H9 (cell line): ENCODE measurements at regions not wholly inside any gene's neighbourhood (a gene's known extent, or its start where the extent isn't known, plus 50 kb on each side); places are given as distances from the start of the nearest gene placed in this dataset.

Experiments
- DNase-seq: peaks from one replicate; pipeline ENCODE4 v3.0.0-alpha.2; 2017
- H2AFZ ChIP-seq: one replicate; pipeline ENCODE4 v1.6.1; 2013; ENCODE audit warnings: mild to moderate bottlenecking, low read length, control low read depth, moderate library complexity
- H2AK5ac ChIP-seq: 2 replicates; pipeline ENCODE4 v1.6.1; 2013; ENCODE audit warnings: low read length, control low read depth, mixed read lengths; ENCODE audit not compliant: insufficient read length
- H2BK120ac ChIP-seq: one replicate; pipeline ENCODE4 v1.6.1; 2013; ENCODE audit warnings: low read depth, mild to moderate bottlenecking, low read length, control low read depth, inconsistent platforms; ENCODE audit not compliant: poor library complexity, severe bottlenecking
- H2BK12ac ChIP-seq: 2 replicates; pipeline ENCODE4 v1.6.1; 2013; ENCODE audit warnings: low read length, control low read depth, mixed read lengths, low read depth; ENCODE audit not compliant: insufficient read length
- H2BK15ac ChIP-seq: 2 replicates; pipeline ENCODE4 v1.6.1; 2013; ENCODE audit warnings: low read depth, low read length, control low read depth
- H2BK20ac ChIP-seq: one replicate; pipeline ENCODE4 v1.6.1; 2013; ENCODE audit warnings: low read depth, mild to moderate bottlenecking, low read length, control low read depth, inconsistent platforms; ENCODE audit not compliant: poor library complexity, severe bottlenecking
- H2BK5ac ChIP-seq: 2 replicates; pipeline ENCODE4 v1.6.1; 2013; ENCODE audit warnings: low read length, control low read depth, mixed read lengths; ENCODE audit not compliant: insufficient read length
- H3K14ac ChIP-seq: 2 replicates; pipeline ENCODE4 v1.6.1; 2013; ENCODE audit warnings: low read length, control low read depth; ENCODE audit not compliant: insufficient read depth
- H3K18ac ChIP-seq: 2 replicates; pipeline ENCODE4 v1.6.1; 2013; ENCODE audit warnings: low read depth, mild to moderate bottlenecking, mixed read lengths, low read length, control low read depth; ENCODE audit not compliant: insufficient read length
- H3K23ac ChIP-seq: 2 replicates; pipeline ENCODE4 v1.6.1; 2013; ENCODE audit warnings: low read length, control low read depth, mixed read lengths, low read depth; ENCODE audit not compliant: insufficient read length
- H3K23me2 ChIP-seq: 2 replicates; pipeline ENCODE4 v1.6.1; 2013; ENCODE audit warnings: low read depth, mild to moderate bottlenecking, mixed read lengths, low read length, control low read depth; ENCODE audit not compliant: insufficient read length, poor library complexity, severe bottlenecking
- H3K27ac ChIP-seq: 2 replicates; pipeline ENCODE4 v1.5.1; 2013; ENCODE audit warnings: low read length, control low read depth, mixed read lengths, low read depth; ENCODE audit not compliant: insufficient read length
- H3K27me3 ChIP-seq: 2 replicates; pipeline ENCODE4 v1.6.1; 2013; ENCODE audit warnings: low read length, control low read depth, inconsistent platforms; ENCODE audit not compliant: insufficient read depth
- H3K4ac ChIP-seq: 2 replicates; pipeline ENCODE4 v1.6.1; 2013; ENCODE audit warnings: low read depth, mild to moderate bottlenecking, control low read depth, inconsistent platforms, low read length, moderate library complexity
- H3K4me1 ChIP-seq: 2 replicates; pipeline ENCODE4 v1.6.1; 2013; ENCODE audit warnings: low read length, control low read depth, inconsistent platforms; ENCODE audit not compliant: insufficient read depth
- H3K4me2 ChIP-seq: 2 replicates; pipeline ENCODE4 v1.6.1; 2013; ENCODE audit warnings: low read length, control low read depth, mixed read lengths; ENCODE audit not compliant: insufficient read length, insufficient read depth
- H3K56ac ChIP-seq: 2 replicates; pipeline ENCODE4 v1.6.1; 2013; ENCODE audit warnings: low read depth, mild to moderate bottlenecking, mixed read lengths, low read length, control low read depth; ENCODE audit not compliant: insufficient read length
- H3K79me1 ChIP-seq: 2 replicates; pipeline ENCODE4 v1.6.1; 2013; ENCODE audit warnings: low read depth, mild to moderate bottlenecking, moderate library complexity, low read length, control low read depth, inconsistent platforms; ENCODE audit not compliant: insufficient read depth, poor library complexity, severe bottlenecking
- H3K79me2 ChIP-seq: 2 replicates; pipeline ENCODE4 v1.6.1; 2013; ENCODE audit warnings: low read length, control low read depth, inconsistent platforms; ENCODE audit not compliant: insufficient read depth
- H3K9ac ChIP-seq: 2 replicates; pipeline ENCODE4 v1.6.1; 2013; ENCODE audit warnings: low read length, control low read depth, mixed read lengths; ENCODE audit not compliant: insufficient read length; ENCODE audit errors: extremely low read depth
- H3K9me3 ChIP-seq: one replicate; pipeline ENCODE4 v1.6.1; 2013; ENCODE audit warnings: low read depth, low read length, inconsistent platforms; ENCODE audit not compliant: control insufficient read depth
- H3T11ph ChIP-seq: one replicate; pipeline ENCODE4 v1.6.1; 2013; ENCODE audit warnings: mild to moderate bottlenecking, low read length, control low read depth, inconsistent platforms
- H4K20me1 ChIP-seq: one replicate; pipeline ENCODE4 v1.6.1; 2013; ENCODE audit not compliant: control insufficient read depth, insufficient read length, insufficient read depth
- H4K5ac ChIP-seq: 2 replicates; pipeline ENCODE4 v1.6.1; 2013; ENCODE audit warnings: low read depth, mild to moderate bottlenecking, mixed read lengths, low read length, control low read depth; ENCODE audit not compliant: insufficient read length
- H4K8ac ChIP-seq: replicated peaks from 2 replicates; pipeline ENCODE4 v1.6.1; 2013; ENCODE audit warnings: low read length, control low read depth, mixed read lengths, low read depth; ENCODE audit not compliant: insufficient read length
- H4K91ac ChIP-seq: 2 replicates; pipeline ENCODE4 v1.6.1; 2013; ENCODE audit warnings: low read depth, mild to moderate bottlenecking, moderate library complexity, mixed read lengths, low read length, control low read depth; ENCODE audit not compliant: insufficient read length
- H3K27ac Mint-ChIP-seq, 3 experiments: 2 replicates in 2 of 3; 3 replicates in 1 of 3; pipeline ENCODE4 v1.8.0; 2020 to 2021; ENCODE audit warnings: mixed read lengths in 3 of 3, mild to moderate bottlenecking in 1 of 3, moderate library complexity in 1 of 3
- H3K27me3 Mint-ChIP-seq: 2 replicates; pipeline ENCODE4 v1.8.0; 2021; ENCODE audit warnings: low read depth, mild to moderate bottlenecking, moderate library complexity, mixed read lengths
- H3K36me3 Mint-ChIP-seq, 3 experiments: 2 replicates in 2 of 3; 3 replicates in 1 of 3; pipeline ENCODE4 v1.8.0; 2020 to 2021; ENCODE audit warnings: low read depth in 3 of 3, mixed read lengths in 3 of 3; ENCODE audit not compliant: insufficient read depth in 1 of 3
- H3K4me1 Mint-ChIP-seq, 2 experiments: 2 replicates each; pipeline ENCODE4 v1.8.0; 2020; ENCODE audit warnings: mixed read lengths in 2 of 2
- H3K4me3 Mint-ChIP-seq, 2 experiments: 2 replicates in 1 of 2; 3 replicates in 1 of 2; pipeline ENCODE4 v1.8.0; 2020 to 2021; ENCODE audit warnings: mild to moderate bottlenecking in 2 of 2, mixed read lengths in 2 of 2, moderate library complexity in 1 of 2
- H3K9me3 Mint-ChIP-seq, 2 experiments: 2 replicates in 1 of 2; 3 replicates in 1 of 2; pipeline ENCODE4 v1.8.0; 2020; ENCODE audit warnings: mild to moderate bottlenecking in 2 of 2, mixed read lengths in 2 of 2, moderate library complexity in 1 of 2
- CTCF ChIP-seq: fragments of 200-600 bp; sonication (generic); conservative IDR thresholded peaks from 3 replicates; pipeline ENCODE4 v1.8.0; 2021; ENCODE audit warnings: antibody characterized with exemption, mild to moderate bottlenecking
- WGBS: extraction: QIAGEN DNeasy Blood & Tissue Kit; methylation state at CpG from one replicate; pipeline ENCODE4 v1.1.7; 2013; ENCODE audit warnings: missing lambda C conversion rate, low lambda C conversion rate, mixed read lengths; ENCODE audit not compliant: insufficient read length; ENCODE audit errors: extremely low coverage; 5-methylcytosine and 5-hydroxymethylcytosine counted together

- Histone ChIP-seq H3K27me3 (no peaks in the 10 kb centered on the region), H3K79me2 (no peaks in the 10 kb centered on the region), H4K91ac (no peak overlapping the region), H3K79me1 (no peaks in the 10 kb centered on the region), H2BK20ac (no peak overlapping the region), H3K27ac (no peak overlapping the region), H3K9ac (no peak overlapping the region), H2BK12ac (no peak overlapping the region), H3K23me2 (no peaks in the 10 kb centered on the region), H4K20me1 (no peaks in the 10 kb centered on the region), H2BK15ac (no peak overlapping the region), H3K4ac (no peak overlapping the region), H3K14ac (no peak overlapping the region), H3K23ac (no peak overlapping the region), H2BK5ac (no peak overlapping the region), H2AK5ac (no peak overlapping the region), H3K9me3 (no peaks in the 10 kb centered on the region), H2BK120ac (no peak overlapping the region), H3K18ac (no peak overlapping the region), H4K8ac (no peak overlapping the region), H3K4me1 (no peaks in the 10 kb centered on the region), H4K5ac (no peak overlapping the region), H3K4me2 (no peak overlapping the region), H3T11ph (no peak overlapping the region), H3K56ac (no peak overlapping the region), H2AFZ (no peak overlapping the region)
- Mint-ChIP-seq H3K4me1 (no peaks in the 10 kb centered on the region), H3K9me3 (no peaks in the 10 kb centered on the region), H3K27me3 (no peaks in the 10 kb centered on the region), H3K36me3 (no peaks in the 10 kb centered on the region), H3K27ac (no peak overlapping the region), H3K4me3 (no peak overlapping the region)
- TF ChIP-seq CTCF = no peak
- WGBS = no CpG with 5 or more reads among the region's 2 CpGs
- no peak for DNase-seq
Measured at GRCh38 chr2:183868153-183868552, 730.2 kb upstream of the ZNF804A start.
